ENCODE measurements at regions not wholly inside any gene's neighbourhood (a gene's known extent, or its start where the extent isn't known, plus 50 kb on each side); places are given as distances from the start of the nearest gene placed in this dataset.

- DNase-seq (ENCODE audit: low read depth) (no peak), FAIRE-seq (no peak)
- Histone ChIP-seq H3K36me3 (ENCODE audit: control insufficient read depth, insufficient read depth, low read length) (no peaks in the 10 kb centered on the region), H3K4me3 (ENCODE audit: low read depth, low read length) (no peak overlapping the region), H3K27me3 (ENCODE audit: control insufficient read depth, insufficient read depth, low read length) (no peaks in the 10 kb centered on the region)
- TF ChIP-seq CTCF (IDR thresholded peaks at IDR 0.05; ENCODE audit: insufficient read depth, low read length, severe bottlenecking), result no peak
Observed at GRCh38 chr7:31456646-31457368, 57.1 kb upstream of the ITPRID1 start.

- no peak overlapping the region for H3K4me3 ChIP-seq (ENCODE audit: low read depth, low read length)
- DNase-seq (ENCODE audit: low read depth) (no peak), FAIRE-seq (peak; percentile 28)
- no peak for TF ChIP-seq CTCF (IDR thresholded peaks at IDR 0.05; ENCODE audit: insufficient read depth, low read length, severe bottlenecking)
- no peaks in the 10 kb centered on the region for H3K27me3 ChIP-seq (ENCODE audit: control insufficient read depth, insufficient read depth, low read length)
- H3K36me3 ChIP-seq (ENCODE audit: control insufficient read depth, insufficient read depth, low read length), result no peaks in the 10 kb centered on the region
Observed at GRCh38 chr7:31457551-31457950, 56.3 kb upstream of the ITPRID1 start.

GRCh38 chr7:31458203-31458602 lies 55.7 kb upstream of the ITPRID1 start:
- no peak for TF ChIP-seq CTCF (IDR thresholded peaks at IDR 0.05; ENCODE audit: insufficient read depth, low read length, severe bottlenecking)
- no peaks in the 10 kb centered on the region for H3K36me3 ChIP-seq (ENCODE audit: control insufficient read depth, insufficient read depth, low read length)
- H3K4me3 ChIP-seq (ENCODE audit: low read depth, low read length), result no peak overlapping the region
- DNase-seq (ENCODE audit: low read depth) (no peak), FAIRE-seq (no peak)
- no peaks in the 10 kb centered on the region for H3K27me3 ChIP-seq (ENCODE audit: control insufficient read depth, insufficient read depth, low read length)

GRCh38 chr7:31462636-31463035 lies 51.3 kb upstream of the ITPRID1 start:
- FAIRE-seq (no peak), DNase-seq (ENCODE audit: low read depth) (peak; percentile 64)
- Histone ChIP-seq H3K4me3 (ENCODE audit: low read depth, low read length) (no peak overlapping the region), H3K36me3 (ENCODE audit: control insufficient read depth, insufficient read depth, low read length) (no peaks in the 10 kb centered on the region), H3K27me3 (ENCODE audit: control insufficient read depth, insufficient read depth, low read length) (no peaks in the 10 kb centered on the region)
- TF ChIP-seq CTCF (IDR thresholded peaks at IDR 0.05; ENCODE audit: insufficient read depth, low read length, severe bottlenecking), result no peak
